Sigmoid colon (tissue), 4 donors: ENCODE measurements at regions not wholly inside any gene's neighbourhood (a gene's known extent, or its start where the extent isn't known, plus 50 kb on each side); places are given as distances from the start of the nearest gene placed in this dataset.

ENCODE experiments used
- CTCF ChIP-seq, 4 experiments: fragments of 450-650 bp in 3 of 4; fragments of 200-600 bp in 1 of 4; IDR thresholded peaks; one replicate each; pipeline ENCODE4 v1.5.1; 2016 to 2019; ENCODE audit warnings: antibody characterized with exemption in 4 of 4, mild to moderate bottlenecking in 3 of 4, moderate library complexity in 2 of 4
- POLR2A ChIP-seq, 2 donors: fragments of 450-650 bp; IDR thresholded peaks; one replicate each; pipeline ENCODE4 v1.6.1; 2016; ENCODE audit warnings: antibody characterized with exemption in 2 of 2, mild to moderate bottlenecking in 2 of 2, moderate library complexity in 2 of 2
- POLR2AphosphoS5 ChIP-seq, 4 donors: sonication (generic); formaldehyde crosslinking; IDR thresholded peaks; one replicate each; pipeline ENCODE4 v1.6.1; 2017; ENCODE audit warnings: antibody characterized with exemption in 4 of 4

- TF ChIP-seq CTCF (IDR thresholded peaks at IDR 0.05): no peak
- no peak for TF ChIP-seq POLR2AphosphoS5 (IDR thresholded peaks at IDR 0.05)
- TF ChIP-seq POLR2A (IDR thresholded peaks at IDR 0.05): no peak
Observed at GRCh38 chr4:34158878-34159277, 2085.4 kb downstream of the ARAP2 start.
